ENCODE measurements at regions not wholly inside any gene's neighbourhood (a gene's known extent, or its start where the extent isn't known, plus 50 kb on each side); places are given as distances from the start of the nearest gene placed in this dataset.

DNA sequence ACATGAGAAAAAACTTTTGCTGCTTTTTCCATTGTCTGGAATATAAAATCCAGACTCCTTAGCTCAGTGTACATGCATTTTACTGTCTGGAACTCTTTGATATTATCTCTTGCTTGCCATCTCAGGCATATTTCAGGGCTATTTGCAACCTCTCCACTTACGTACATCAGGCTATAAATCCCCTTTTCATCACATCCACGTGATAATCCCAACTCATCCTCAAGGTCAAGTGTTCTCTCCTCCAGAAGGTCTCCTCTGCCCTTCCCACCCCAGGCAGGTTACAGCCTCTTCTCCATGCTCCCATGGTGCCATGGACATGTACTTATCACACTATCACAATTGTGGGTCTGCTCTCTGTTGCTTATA lies 202.5 kb upstream of the RBMS1 start:
- TF ChIP-seq, protein P1, sequence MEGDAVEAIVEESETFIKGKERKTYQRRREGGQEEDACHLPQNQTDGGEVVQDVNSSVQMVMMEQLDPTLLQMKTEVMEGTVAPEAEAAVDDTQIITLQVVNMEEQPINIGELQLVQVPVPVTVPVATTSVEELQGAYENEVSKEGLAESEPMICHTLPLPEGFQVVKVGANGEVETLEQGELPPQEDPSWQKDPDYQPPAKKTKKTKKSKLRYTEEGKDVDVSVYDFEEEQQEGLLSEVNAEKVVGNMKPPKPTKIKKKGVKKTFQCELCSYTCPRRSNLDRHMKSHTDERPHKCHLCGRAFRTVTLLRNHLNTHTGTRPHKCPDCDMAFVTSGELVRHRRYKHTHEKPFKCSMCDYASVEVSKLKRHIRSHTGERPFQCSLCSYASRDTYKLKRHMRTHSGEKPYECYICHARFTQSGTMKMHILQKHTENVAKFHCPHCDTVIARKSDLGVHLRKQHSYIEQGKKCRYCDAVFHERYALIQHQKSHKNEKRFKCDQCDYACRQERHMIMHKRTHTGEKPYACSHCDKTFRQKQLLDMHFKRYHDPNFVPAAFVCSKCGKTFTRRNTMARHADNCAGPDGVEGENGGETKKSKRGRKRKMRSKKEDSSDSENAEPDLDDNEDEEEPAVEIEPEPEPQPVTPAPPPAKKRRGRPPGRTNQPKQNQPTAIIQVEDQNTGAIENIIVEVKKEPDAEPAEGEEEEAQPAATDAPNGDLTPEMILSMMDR (IDR thresholded peaks at IDR 0.05; ENCODE audit: low read length): no peak
- no peak for TF ChIP-seq EZH2 (IDR thresholded peaks at IDR 0.05; ENCODE audit: borderline replicate concordance, low read length)
